ENCODE measurements at regions not wholly inside any gene's neighbourhood (a gene's known extent, or its start where the extent isn't known, plus 50 kb on each side); places are given as distances from the start of the nearest gene placed in this dataset.
A peak's percentile ranks its signal among the peaks of the same experiment; 100 is the strongest.

GRCh38 chr13:111855191-111855590, 211.8 kb upstream of the SOX1 start:
- Mint-ChIP-seq H3K27ac (ENCODE audit: unreplicated experiment) (no peak overlapping the region), H3K36me3 (ENCODE audit: low read depth) (no peaks in the 10 kb centered on the region), H3K4me1 (ENCODE audit: low read depth) (peaks cover 11% of the 10 kb centered on the region), H3K27me3 (ENCODE audit: low read depth) (peaks cover 6% of the 10 kb centered on the region), H3K4me3 (ENCODE audit: unreplicated experiment) (no peak overlapping the region), H3K9me3 (ENCODE audit: low read depth) (peaks cover under 1% of the 10 kb centered on the region)
- TF ChIP-seq CTCF (IDR thresholded peaks at IDR 0.05) = no peak
- peak; percentile 58 for DNase-seq (ENCODE audit: low spot score)

- H3K27ac Mint-ChIP-seq (ENCODE audit: unreplicated experiment) = no peak overlapping the region
- peaks cover 6% of the 10 kb centered on the region for H3K27me3 Mint-ChIP-seq (ENCODE audit: low read depth)
- no peak overlapping the region for H3K4me3 Mint-ChIP-seq (ENCODE audit: unreplicated experiment)
- no peaks in the 10 kb centered on the region for H3K36me3 Mint-ChIP-seq (ENCODE audit: low read depth)
- peaks cover 4% of the 10 kb centered on the region for H3K9me3 Mint-ChIP-seq (ENCODE audit: low read depth)
- peak; percentile 60 for DNase-seq (ENCODE audit: low spot score)
- TF ChIP-seq CTCF (IDR thresholded peaks at IDR 0.05) = no peak
- peaks cover 5% of the 10 kb centered on the region for H3K4me1 Mint-ChIP-seq (ENCODE audit: low read depth)
These were observed 211.2 kb upstream of the SOX1 start for GRCh38 chr13:111855786-111856185.

- H3K27ac Mint-ChIP-seq (ENCODE audit: unreplicated experiment) = no peak overlapping the region
- peaks cover 5% of the 10 kb centered on the region for H3K9me3 Mint-ChIP-seq (ENCODE audit: low read depth)
- no peaks in the 10 kb centered on the region for H3K4me1 Mint-ChIP-seq (ENCODE audit: low read depth)
- no peak for TF ChIP-seq CTCF (IDR thresholded peaks at IDR 0.05)
- no peaks in the 10 kb centered on the region for H3K36me3 Mint-ChIP-seq (ENCODE audit: low read depth)
- peak; percentile 63 for DNase-seq (ENCODE audit: low spot score)
- H3K27me3 Mint-ChIP-seq (ENCODE audit: low read depth) = peaks cover 6% of the 10 kb centered on the region
- no peak overlapping the region for H3K4me3 Mint-ChIP-seq (ENCODE audit: unreplicated experiment)
These were observed 210.4 kb upstream of the SOX1 start for GRCh38 chr13:111856571-111856970.

GRCh38 chr13:111857336-111857735, 209.6 kb upstream of the SOX1 start:
- H3K36me3 Mint-ChIP-seq (ENCODE audit: low read depth) = no peaks in the 10 kb centered on the region
- no peak overlapping the region for H3K4me3 Mint-ChIP-seq (ENCODE audit: unreplicated experiment)
- no peak for TF ChIP-seq CTCF (IDR thresholded peaks at IDR 0.05)
- peak; percentile 51 for DNase-seq (ENCODE audit: low spot score)
- H3K4me1 Mint-ChIP-seq (ENCODE audit: low read depth) = no peaks in the 10 kb centered on the region
- no peak overlapping the region for H3K27ac Mint-ChIP-seq (ENCODE audit: unreplicated experiment)
- H3K9me3 Mint-ChIP-seq (ENCODE audit: low read depth) = peaks cover 7% of the 10 kb centered on the region
- H3K27me3 Mint-ChIP-seq (ENCODE audit: low read depth) = peaks cover 6% of the 10 kb centered on the region

GRCh38 chr13:111857846-111858560, 208.9 kb upstream of the SOX1 start:
- Mint-ChIP-seq H3K36me3 (ENCODE audit: low read depth) (no peaks in the 10 kb centered on the region), H3K9me3 (ENCODE audit: low read depth) (peaks cover 9% of the 10 kb centered on the region), H3K27ac (ENCODE audit: unreplicated experiment) (no peak overlapping the region), H3K4me3 (ENCODE audit: unreplicated experiment) (no peak overlapping the region), H3K4me1 (ENCODE audit: low read depth) (no peaks in the 10 kb centered on the region), H3K27me3 (ENCODE audit: low read depth) (peaks cover 6% of the 10 kb centered on the region)
- peak; percentile 87 for DNase-seq (ENCODE audit: low spot score)
- TF ChIP-seq CTCF (IDR thresholded peaks at IDR 0.05) = no peak
